ENCODE measurements at regions not wholly inside any gene's neighbourhood (a gene's known extent, or its start where the extent isn't known, plus 50 kb on each side); places are given as distances from the start of the nearest gene placed in this dataset.
"Not testable (repeated sequence)": the region's sequence is repeated elsewhere in the genome, so short reads cannot be mapped to it uniquely, and the experiment has no call there.

GRCh38 chr9:82761027-82761426, 301.9 kb downstream of the RASEF start:
- DNase-seq = no peak

- DNase-seq = no peak
Measured at GRCh38 chr9:82761956-82762355, 301.0 kb downstream of the RASEF start.

- DNase-seq = no peak
Measured at GRCh38 chr9:82763656-82764055, 299.3 kb downstream of the RASEF start.

- no peak for DNase-seq
Measured at GRCh38 chr9:82764061-82764668, 298.8 kb downstream of the RASEF start.

GRCh38 chr9:82774707-82775231, 288.2 kb downstream of the RASEF start:
- DNase-seq = not testable (repeated sequence)

- no peak for DNase-seq
Measured at GRCh38 chr9:82776508-82776907, 286.4 kb downstream of the RASEF start.

- DNase-seq = no peak
Measured at GRCh38 chr9:82777366-82777765, 285.6 kb downstream of the RASEF start.

GRCh38 chr9:82778923-82779322, 284.0 kb downstream of the RASEF start:
- not testable (repeated sequence) for DNase-seq

- DNase-seq = no peak
Measured at GRCh38 chr9:82780017-82780416, 282.9 kb downstream of the RASEF start.

DNA sequence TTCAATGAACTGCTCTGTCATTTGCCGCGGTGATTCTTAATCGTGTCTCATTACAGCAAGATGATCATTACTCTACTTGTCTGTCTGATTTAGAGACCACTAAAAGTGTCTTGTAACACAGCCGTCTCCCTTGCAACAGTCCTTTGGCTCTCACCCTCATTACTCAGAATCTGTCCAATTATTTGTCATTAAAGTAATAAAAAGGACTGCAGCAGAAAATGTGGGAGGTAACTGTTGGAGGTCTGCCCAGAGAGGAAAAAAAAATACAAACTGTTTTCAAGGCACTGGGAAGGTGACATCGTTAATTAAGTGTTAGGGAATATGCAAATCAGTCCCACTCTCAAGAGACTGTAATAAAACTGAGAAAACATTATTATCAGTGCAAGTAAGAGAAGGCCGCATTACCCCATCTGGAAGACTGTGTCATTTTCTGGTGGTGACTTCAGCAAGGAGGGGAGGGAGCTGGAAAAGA, 281.0 kb downstream of the RASEF start:
- DNase-seq = no peak

- DNase-seq = no peak
Measured at GRCh38 chr9:82783045-82783444, 279.9 kb downstream of the RASEF start.

DNA sequence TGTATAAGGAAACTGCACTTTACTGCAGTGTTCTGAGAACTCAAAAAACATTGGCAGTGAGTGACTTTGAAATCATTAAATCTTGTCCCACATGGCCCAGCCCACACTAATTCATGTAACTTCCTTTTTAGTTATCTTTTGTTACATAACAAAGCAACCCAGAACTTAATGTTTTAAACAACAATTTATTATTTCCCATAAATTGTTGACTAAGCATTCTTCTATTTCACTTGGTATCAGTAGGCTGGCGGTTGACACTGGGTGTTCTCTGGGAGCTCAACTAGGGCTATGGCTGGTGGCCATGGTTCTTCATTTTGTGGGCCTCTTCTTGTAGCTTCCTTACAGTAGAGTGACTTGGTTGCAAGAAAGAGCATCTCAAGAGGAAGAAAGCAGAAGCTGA, 278.4 kb downstream of the RASEF start:
- DNase-seq = no peak

GRCh38 chr9:82789155-82789824, 273.7 kb downstream of the RASEF start:
- no peak for DNase-seq

GRCh38 chr9:82790875-82791274, 272.1 kb downstream of the RASEF start:
- no peak for DNase-seq

- DNase-seq = no peak
Measured at GRCh38 chr9:82791692-82792091, 271.2 kb downstream of the RASEF start.

- DNase-seq = no peak
Measured at GRCh38 chr9:82797534-82797933, 265.4 kb downstream of the RASEF start.

GRCh38 chr9:82799286-82799685, 263.7 kb downstream of the RASEF start:
- DNase-seq = no peak

DNA sequence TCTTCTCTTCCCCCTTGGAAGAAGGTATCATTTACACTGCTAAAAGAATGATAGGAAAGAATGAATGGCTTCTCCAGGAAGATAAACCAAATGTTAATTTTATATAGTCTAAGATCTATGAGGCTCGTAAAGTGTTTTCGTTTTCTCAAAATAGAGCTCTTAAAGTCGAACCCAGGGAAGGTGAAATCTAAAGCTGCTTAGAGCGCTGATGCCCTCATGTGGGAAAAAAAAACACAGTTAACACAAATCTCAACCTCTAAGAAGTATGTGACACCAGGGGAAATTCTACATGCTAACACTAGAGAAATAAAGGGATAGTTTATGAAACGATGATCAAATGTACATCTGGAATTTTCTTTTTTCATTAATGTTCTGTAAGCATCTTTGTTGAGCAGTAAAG, 257.9 kb downstream of the RASEF start:
- no peak for DNase-seq

GRCh38 chr9:82808478-82808877, 254.5 kb downstream of the RASEF start:
- DNase-seq = no peak

DNA sequence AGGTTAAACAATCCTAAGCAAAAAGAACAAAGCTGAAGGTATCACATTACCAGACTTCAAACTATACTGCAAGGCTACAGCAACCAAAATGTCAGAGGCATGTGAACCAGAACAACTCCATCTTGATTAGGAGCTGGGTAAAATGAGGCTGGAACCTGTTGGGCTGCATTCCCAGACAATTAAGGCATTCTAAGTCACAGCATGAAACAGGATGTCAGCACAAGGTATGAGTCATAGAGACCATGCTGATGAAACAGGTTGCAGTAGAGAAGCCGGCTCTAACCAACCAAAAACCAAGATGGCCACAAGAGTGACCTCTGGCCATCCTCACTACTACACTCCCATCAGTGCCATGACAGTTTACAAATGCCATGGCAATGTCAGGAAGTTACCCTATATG, 252.0 kb downstream of the RASEF start:
- no peak for DNase-seq

DNA sequence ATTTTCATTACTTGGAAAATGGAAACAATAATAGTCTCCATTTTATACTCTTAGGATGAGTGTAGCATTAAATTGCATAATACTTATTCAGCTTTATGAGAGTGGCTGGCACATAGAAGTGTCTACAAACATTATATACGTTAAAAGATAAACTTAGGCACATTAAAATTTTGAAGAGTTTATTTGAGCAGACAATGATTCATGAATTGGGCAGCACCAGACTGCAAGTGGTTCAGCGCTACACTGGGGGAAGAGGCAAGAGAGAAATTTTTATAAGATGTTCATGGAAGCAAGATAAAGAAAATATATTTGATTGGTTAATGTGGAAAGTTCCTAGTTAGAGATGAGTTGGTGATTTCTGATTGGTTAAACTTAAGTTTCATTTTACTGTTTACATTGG, 243.7 kb downstream of the RASEF start:
- no peak for DNase-seq

DNA sequence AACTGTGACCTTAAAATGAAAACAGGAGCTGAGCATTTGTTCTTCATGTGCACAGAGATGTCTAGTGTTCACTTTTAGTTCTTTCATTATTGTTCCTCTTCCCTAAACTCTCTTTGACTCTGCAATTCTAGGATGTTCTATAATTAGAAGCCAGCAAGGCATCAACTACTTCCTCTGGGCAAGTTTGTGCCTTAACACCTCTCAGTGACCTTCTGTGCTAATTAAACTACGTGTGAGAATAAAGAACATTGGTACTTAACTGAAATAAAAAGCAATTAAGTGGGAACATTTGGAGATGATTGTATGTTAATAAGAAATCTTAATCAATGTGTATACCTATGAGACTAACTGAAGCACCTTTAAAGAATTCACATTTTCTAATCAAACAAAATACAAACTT, 242.8 kb downstream of the RASEF start:
- no peak for DNase-seq

DNA sequence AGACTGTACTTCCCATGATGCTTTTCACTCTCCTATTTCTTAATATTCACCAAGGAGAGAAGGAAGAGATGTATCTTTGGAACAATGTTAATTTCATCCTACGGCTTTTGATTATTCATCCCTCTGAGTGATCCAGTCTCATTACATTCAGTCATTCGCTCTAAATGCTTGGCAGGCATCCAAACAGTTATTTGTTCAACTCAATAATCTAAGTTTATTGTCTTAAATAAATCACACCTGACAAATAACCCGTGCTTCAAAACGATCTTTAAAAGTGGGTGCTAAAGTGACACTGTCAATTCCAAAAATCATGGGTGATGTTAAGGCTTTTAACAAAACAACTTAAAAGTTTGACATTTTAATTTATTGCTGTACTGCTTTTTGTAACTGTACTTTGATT, 233.1 kb downstream of the RASEF start:
- no peak for DNase-seq

DNA sequence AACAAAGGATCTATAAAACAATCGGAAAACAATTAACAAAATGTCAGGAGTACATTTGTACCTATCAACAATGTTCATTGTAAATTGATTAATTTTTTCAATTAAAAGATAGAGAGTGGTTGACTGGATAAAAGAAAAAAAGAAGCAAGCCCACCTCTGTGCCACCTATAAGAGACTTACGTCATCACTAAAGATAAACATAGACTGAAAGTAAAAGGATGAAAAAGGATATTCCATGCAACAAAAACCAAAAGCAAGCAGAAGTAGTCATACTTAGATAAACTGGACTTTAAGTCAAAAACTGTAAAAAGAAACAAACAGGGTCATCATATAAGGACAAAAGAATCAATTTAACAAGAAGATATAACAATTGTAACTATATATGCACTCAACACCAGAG, 197.4 kb downstream of the RASEF start:
- no peak for DNase-seq

Data from T-helper 1 cell (primary cell).